Prostate gland (tissue), 2 donors: ENCODE measurements at regions not wholly inside any gene's neighbourhood (a gene's known extent, or its start where the extent isn't known, plus 50 kb on each side); places are given as distances from the start of the nearest gene placed in this dataset.

ENCODE experiments used
- POLR2A ChIP-seq: fragments of 450-650 bp; IDR thresholded peaks from one replicate; pipeline ENCODE4 v1.6.1; 2016; ENCODE audit warnings: antibody characterized with exemption, mild to moderate bottlenecking
- POLR2AphosphoS5 ChIP-seq: sonication (generic); formaldehyde crosslinking; IDR thresholded peaks from one replicate; pipeline ENCODE4 v1.6.1; 2017; ENCODE audit warnings: antibody characterized with exemption
- TF ChIP-seq, protein P1 (sequence below), 4 experiments: fragments of 200-600 bp in 2 of 4; fragments of 450-650 bp in 2 of 4; sonication (generic) in 2 of 4; IDR thresholded peaks; 1 replicate in 3 of 4; 2 replicates in 1 of 4; pipeline ENCODE4 v1.5.1; 2016 to 2019; ENCODE audit warnings: antibody characterized with exemption in 4 of 4, mild to moderate bottlenecking in 2 of 4, moderate library complexity in 2 of 4

DNA sequence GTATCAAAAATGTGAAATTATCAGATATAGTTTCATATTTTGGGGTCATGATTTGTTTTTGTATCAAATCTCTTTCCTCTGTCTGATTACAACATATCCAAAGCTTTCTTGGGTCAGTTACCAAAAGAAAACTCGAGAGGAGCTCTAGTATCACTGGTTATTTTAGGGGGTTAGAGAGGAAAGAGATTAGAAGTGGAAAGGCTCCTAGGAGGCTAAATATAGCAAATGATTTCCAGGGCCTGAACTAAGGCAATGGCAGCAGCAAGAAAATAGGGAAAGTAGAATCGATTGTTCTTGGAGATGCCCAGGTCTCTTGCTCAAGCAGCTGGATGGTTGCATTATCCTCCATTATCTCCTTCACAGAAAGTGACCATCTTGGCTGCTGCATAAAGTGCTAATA is 72.9 kb downstream of the NHLRC3 start:
- TF ChIP-seq, protein P1, sequence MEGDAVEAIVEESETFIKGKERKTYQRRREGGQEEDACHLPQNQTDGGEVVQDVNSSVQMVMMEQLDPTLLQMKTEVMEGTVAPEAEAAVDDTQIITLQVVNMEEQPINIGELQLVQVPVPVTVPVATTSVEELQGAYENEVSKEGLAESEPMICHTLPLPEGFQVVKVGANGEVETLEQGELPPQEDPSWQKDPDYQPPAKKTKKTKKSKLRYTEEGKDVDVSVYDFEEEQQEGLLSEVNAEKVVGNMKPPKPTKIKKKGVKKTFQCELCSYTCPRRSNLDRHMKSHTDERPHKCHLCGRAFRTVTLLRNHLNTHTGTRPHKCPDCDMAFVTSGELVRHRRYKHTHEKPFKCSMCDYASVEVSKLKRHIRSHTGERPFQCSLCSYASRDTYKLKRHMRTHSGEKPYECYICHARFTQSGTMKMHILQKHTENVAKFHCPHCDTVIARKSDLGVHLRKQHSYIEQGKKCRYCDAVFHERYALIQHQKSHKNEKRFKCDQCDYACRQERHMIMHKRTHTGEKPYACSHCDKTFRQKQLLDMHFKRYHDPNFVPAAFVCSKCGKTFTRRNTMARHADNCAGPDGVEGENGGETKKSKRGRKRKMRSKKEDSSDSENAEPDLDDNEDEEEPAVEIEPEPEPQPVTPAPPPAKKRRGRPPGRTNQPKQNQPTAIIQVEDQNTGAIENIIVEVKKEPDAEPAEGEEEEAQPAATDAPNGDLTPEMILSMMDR (IDR thresholded peaks at IDR 0.05) = no peak
- TF ChIP-seq POLR2AphosphoS5 = no peak
- no peak for TF ChIP-seq POLR2A
